Endothelial cell of umbilical vein (primary cell): ENCODE measurements at regions not wholly inside any gene's neighbourhood (a gene's known extent, or its start where the extent isn't known, plus 50 kb on each side); places are given as distances from the start of the nearest gene placed in this dataset.

Source experiments
- BruUV-seq: library from RNA; stranded (reverse); fragments of 400-500 nt; replicated peaks from 2 replicates; lab custom pipeline; 2021; lab: Mats Ljungman, UMichigan
- CTCF ChIA-PET: fragments of 300-600, 350-600 bp; sonication (Branson Sonifier 250); formaldehyde crosslinking; loops from one replicate; lab custom pipeline; 2021; ENCODE audit warnings: antibody characterized with exemption, inconsistent platforms; lab: Charles Lee
- POLR2A ChIA-PET: fragments of 300-600, 350-600 bp; sonication (Branson Sonifier 250); formaldehyde crosslinking; loops from one replicate; lab custom pipeline; 2021; ENCODE audit warnings: antibody characterized with exemption, inconsistent platforms; lab: Charles Lee
- DNase-seq: peaks from one replicate; pipeline ENCODE4 v3.0.0-alpha.2; 2011; ENCODE audit warnings: low read depth, low spot score
- FAIRE-seq: peaks from 2 replicates; lab custom pipeline; 2011; peaks lifted over from hg19 to GRCh38; lab: Jason Lieb, UNC
- H2AFZ ChIP-seq: 2 replicates; pipeline ENCODE4 v1.6.0; 2012; ENCODE audit warnings: low read depth, low read length, control low read depth, inconsistent platforms
- H3K27ac ChIP-seq: 2 replicates; pipeline ENCODE4 v1.5.1; 2011; ENCODE audit warnings: low read depth, mild to moderate bottlenecking, control low read depth, low read length, moderate library complexity; ENCODE audit not compliant: insufficient read depth
- H3K27me3 ChIP-seq, 2 experiments: 2 replicates each; pipeline versions ENCODE4 v1.6.0 to v1.6.1; 2011; ENCODE audit warnings: low read length in 2 of 2, mixed read lengths in 1 of 2; ENCODE audit not compliant: control insufficient read depth in 2 of 2, insufficient read depth in 2 of 2
- H3K36me3 ChIP-seq, 2 experiments: 2 replicates in 1 of 2; 3 replicates in 1 of 2; pipeline ENCODE4 v1.5.1; 2011; ENCODE audit warnings: low read length in 2 of 2, mild to moderate bottlenecking in 1 of 2, moderate library complexity in 1 of 2; ENCODE audit not compliant: control insufficient read depth in 2 of 2, insufficient read depth in 2 of 2; ENCODE audit errors: extremely low read depth in 1 of 2
- H3K4me1 ChIP-seq: 3 replicates; pipeline ENCODE4 v1.5.1; 2011; ENCODE audit warnings: mild to moderate bottlenecking, low read length; ENCODE audit not compliant: control insufficient read depth, insufficient read depth; ENCODE audit errors: extremely low read depth
- H3K4me2 ChIP-seq: 2 replicates; pipeline ENCODE4 v1.6.1; 2011; ENCODE audit warnings: low read length, control low read depth, mixed read lengths; ENCODE audit not compliant: insufficient read depth
- H3K4me3 ChIP-seq, 3 experiments: fragments of 200-600 bp in 1 of 3; sonication (generic), shearing (Covaris generic) in 1 of 3; replicated peaks in 1 of 3; 2 replicates each; pipeline ENCODE4 v1.5.1; 2011 to 2016; ENCODE audit warnings: control low read depth in 3 of 3, low read length in 3 of 3, mild to moderate bottlenecking in 2 of 3, inconsistent platforms in 1 of 3, low read depth in 1 of 3, moderate library complexity in 1 of 3; ENCODE audit not compliant: insufficient read depth in 1 of 3
- H3K79me2 ChIP-seq: 2 replicates; pipeline ENCODE4 v1.6.0; 2012; ENCODE audit warnings: low read length, inconsistent platforms; ENCODE audit not compliant: control insufficient read depth, insufficient read depth
- H3K9ac ChIP-seq: replicated peaks from 2 replicates; pipeline ENCODE3; 2011; ENCODE audit warnings: low read length, control low read depth; ENCODE audit not compliant: insufficient read depth; ENCODE audit errors: extremely low read depth
- H3K9me1 ChIP-seq: replicated peaks from 3 replicates; pipeline ENCODE4 v1.6.0; 2011; ENCODE audit warnings: mild to moderate bottlenecking, low read length; ENCODE audit not compliant: control insufficient read depth, insufficient read depth; ENCODE audit errors: extremely low read depth
- H3K9me3 ChIP-seq: replicated peaks from 2 replicates; pipeline ENCODE4 v1.5.1; 2012; ENCODE audit warnings: low read length, inconsistent platforms; ENCODE audit not compliant: control insufficient read depth, insufficient read depth
- H4K20me1 ChIP-seq: replicated peaks from 2 replicates; pipeline ENCODE3; 2011; ENCODE audit warnings: mild to moderate bottlenecking, low read length; ENCODE audit not compliant: control insufficient read depth, insufficient read depth; ENCODE audit errors: extremely low read depth
- EZH2 ChIP-seq: IDR thresholded peaks from 2 replicates; pipeline ENCODE4 v1.6.1; 2012; ENCODE audit warnings: borderline replicate concordance, low read depth, mild to moderate bottlenecking, moderate library complexity, low read length, inconsistent platforms; ENCODE audit not compliant: severe bottlenecking
- FOS ChIP-seq: IDR thresholded peaks from 2 replicates; pipeline ENCODE4 v1.6.1; 2011; ENCODE audit warnings: mild to moderate bottlenecking, low read length, moderate library complexity, borderline replicate concordance; ENCODE audit not compliant: insufficient read depth
- GATA2 ChIP-seq: IDR thresholded peaks from 2 replicates; pipeline ENCODE4 v1.7.0; 2011; ENCODE audit warnings: low read depth, mild to moderate bottlenecking, moderate library complexity, mixed read lengths, low read length; ENCODE audit not compliant: insufficient read length, insufficient read depth
- JUN ChIP-seq: IDR thresholded peaks from 2 replicates; pipeline ENCODE4 v1.6.1; 2011; ENCODE audit warnings: borderline replicate concordance, low read depth; ENCODE audit not compliant: insufficient read length, insufficient read depth
- MYC ChIP-seq: IDR thresholded peaks from one replicate; pipeline ENCODE4 v1.6.1; 2011; ENCODE audit warnings: mild to moderate bottlenecking, low read depth, low read length
- POLR2A ChIP-seq: IDR thresholded peaks from 2 replicates; pipeline ENCODE4 v1.6.1; 2012; ENCODE audit warnings: low read depth, mild to moderate bottlenecking, control low read depth, low read length
- POLR2AphosphoS5 ChIP-seq: IDR thresholded peaks from 2 replicates; pipeline ENCODE4 v1.6.1; 2012; ENCODE audit warnings: low read depth, mild to moderate bottlenecking, control low read depth, low read length, moderate library complexity; ENCODE audit not compliant: insufficient read depth
- dilution Hi-C: fragments of 300-500 bp; cut with MboI; formaldehyde crosslinking; loops from one replicate; pipeline ENCODE4 v1.15.0; 2019; ENCODE audit warnings: low sequenced_read_pairs; ENCODE audit not compliant: extremely low pct_ligation_motif_present
- intact Hi-C: fragments of 100-400 bp; cut with micrococcal nuclease; formaldehyde crosslinking; loops from one replicate; pipeline ENCODE4 v1.10.0; 2022
- TF ChIP-seq, protein P1 (sequence below): IDR thresholded peaks from 2 replicates; pipeline ENCODE4 v1.6.1; 2011; ENCODE audit not compliant: insufficient read depth, insufficient read length
- TF ChIP-seq, protein P2 (sequence below), 2 donors: IDR thresholded peaks; 1 replicate in 1 of 2; 2 replicates in 1 of 2; pipeline ENCODE4 v1.5.1; 2011; ENCODE audit warnings: low read length in 2 of 2, mild to moderate bottlenecking in 2 of 2, moderate library complexity in 2 of 2, control low read depth in 1 of 2, inconsistent platforms in 1 of 2, low read depth in 1 of 2; ENCODE audit not compliant: insufficient read depth in 1 of 2; ENCODE audit errors: extremely low read depth in 1 of 2

DNA sequence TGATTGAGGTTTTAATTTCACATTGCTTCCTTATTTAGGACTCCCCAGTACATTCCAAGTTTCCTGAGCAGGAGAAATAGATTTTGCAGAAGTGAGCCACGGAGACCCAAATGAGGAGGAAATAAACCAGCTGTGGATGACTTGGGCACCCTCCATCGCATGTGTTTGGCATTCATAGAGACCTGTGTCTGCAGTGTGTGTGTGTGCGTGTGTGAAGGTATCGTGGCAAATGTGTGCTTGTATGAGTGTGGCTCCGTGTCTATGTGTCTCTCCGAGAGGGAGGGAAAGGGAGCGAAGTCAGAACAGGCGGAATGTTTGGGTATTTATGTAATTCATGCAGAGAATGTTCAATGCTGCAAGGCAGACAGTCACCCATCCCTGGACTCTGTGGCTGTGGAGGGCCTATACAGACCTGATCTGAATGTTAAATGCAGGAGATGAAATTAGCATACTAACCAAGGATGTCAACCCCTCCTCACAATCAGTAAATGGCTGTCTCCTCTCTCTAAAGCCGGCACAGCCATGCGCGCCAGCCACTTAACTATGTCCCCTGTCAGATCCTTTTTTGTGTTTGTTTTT is 186.0 kb upstream of the ZFHX3 start:
- Histone ChIP-seq H3K9me1 (no peaks in the 10 kb centered on the region), H3K4me3 (no peak overlapping the region), H3K9ac (no peak overlapping the region), H3K4me1 (no peaks in the 10 kb centered on the region), H3K4me2 (no peak overlapping the region), H3K27me3 (no peaks in the 10 kb centered on the region), H4K20me1 (no peaks in the 10 kb centered on the region), H3K9me3 (no peaks in the 10 kb centered on the region), H3K36me3 (no peaks in the 10 kb centered on the region), H3K27ac (no peak overlapping the region), H3K79me2 (no peaks in the 10 kb centered on the region), H2AFZ (no peak overlapping the region)
- TF ChIP-seq POLR2A (no peak), EZH2 (no peak), GATA2 (no peak)
- TF ChIP-seq, protein P1, sequence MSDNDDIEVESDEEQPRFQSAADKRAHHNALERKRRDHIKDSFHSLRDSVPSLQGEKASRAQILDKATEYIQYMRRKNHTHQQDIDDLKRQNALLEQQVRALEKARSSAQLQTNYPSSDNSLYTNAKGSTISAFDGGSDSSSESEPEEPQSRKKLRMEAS = no peak
- intact Hi-C loops = no loop called here
- no TSS peak for BruUV-seq
- CTCF ChIA-PET = no interaction called here
- dilution Hi-C loops = no loop called here
- DNase-seq (no peak), FAIRE-seq (no peak)
- POLR2A ChIA-PET = no interaction called here

DNA sequence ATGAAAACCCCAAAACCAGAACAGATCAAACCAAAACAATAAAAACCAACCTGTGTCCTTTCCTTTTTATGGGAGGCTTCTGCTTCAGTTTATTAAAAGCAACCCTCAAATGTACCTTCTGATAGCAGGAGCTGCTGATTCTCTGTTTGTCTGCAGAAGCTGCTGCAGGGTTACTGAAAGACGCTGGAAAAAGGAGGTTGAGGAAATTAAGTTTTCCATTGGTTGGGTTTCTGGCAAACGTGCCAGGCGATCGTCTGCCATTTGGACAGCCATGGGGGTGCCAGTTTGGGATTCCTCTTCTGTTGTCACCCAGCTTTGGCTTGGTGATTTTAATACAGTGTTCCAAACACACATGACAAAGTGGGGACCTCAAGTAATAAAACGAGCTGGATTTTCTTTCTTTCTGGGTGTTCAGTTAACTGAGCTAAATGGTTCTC is 185.4 kb upstream of the ZFHX3 start:
- no peak for DNase-seq
- Histone ChIP-seq H3K79me2 (no peaks in the 10 kb centered on the region), H3K27me3 (no peaks in the 10 kb centered on the region), H3K9me3 (no peaks in the 10 kb centered on the region), H3K36me3 (no peaks in the 10 kb centered on the region), H3K4me3 (no peak overlapping the region), H3K4me2 (no peak overlapping the region), H3K4me1 (no peaks in the 10 kb centered on the region), H3K9me1 (no peaks in the 10 kb centered on the region), H3K9ac (no peak overlapping the region), H4K20me1 (no peaks in the 10 kb centered on the region), H2AFZ (no peak overlapping the region), H3K27ac (no peak overlapping the region)
- no peak for FAIRE-seq
- intact Hi-C loops = no loop called here
- TF ChIP-seq EZH2 (no peak), GATA2 (no peak), MYC (no peak), JUN (no peak), FOS (no peak), POLR2AphosphoS5 (no peak), POLR2A (no peak)
- TF ChIP-seq, protein P2, sequence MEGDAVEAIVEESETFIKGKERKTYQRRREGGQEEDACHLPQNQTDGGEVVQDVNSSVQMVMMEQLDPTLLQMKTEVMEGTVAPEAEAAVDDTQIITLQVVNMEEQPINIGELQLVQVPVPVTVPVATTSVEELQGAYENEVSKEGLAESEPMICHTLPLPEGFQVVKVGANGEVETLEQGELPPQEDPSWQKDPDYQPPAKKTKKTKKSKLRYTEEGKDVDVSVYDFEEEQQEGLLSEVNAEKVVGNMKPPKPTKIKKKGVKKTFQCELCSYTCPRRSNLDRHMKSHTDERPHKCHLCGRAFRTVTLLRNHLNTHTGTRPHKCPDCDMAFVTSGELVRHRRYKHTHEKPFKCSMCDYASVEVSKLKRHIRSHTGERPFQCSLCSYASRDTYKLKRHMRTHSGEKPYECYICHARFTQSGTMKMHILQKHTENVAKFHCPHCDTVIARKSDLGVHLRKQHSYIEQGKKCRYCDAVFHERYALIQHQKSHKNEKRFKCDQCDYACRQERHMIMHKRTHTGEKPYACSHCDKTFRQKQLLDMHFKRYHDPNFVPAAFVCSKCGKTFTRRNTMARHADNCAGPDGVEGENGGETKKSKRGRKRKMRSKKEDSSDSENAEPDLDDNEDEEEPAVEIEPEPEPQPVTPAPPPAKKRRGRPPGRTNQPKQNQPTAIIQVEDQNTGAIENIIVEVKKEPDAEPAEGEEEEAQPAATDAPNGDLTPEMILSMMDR (IDR thresholded peaks at IDR 0.05; ENCODE audit: extremely low read depth in 1 of 2, insufficient read depth in 1 of 2, low read depth in 1 of 2, low read length in 2 of 2) = no peak
- TF ChIP-seq, protein P1 = no peak
- dilution Hi-C loops = no loop called here
- ChIA-PET POLR2A (no interaction called here), CTCF (no interaction called here)
- BruUV-seq = no TSS peak
